ENCODE measurements at regions not wholly inside any gene's neighbourhood (a gene's known extent, or its start where the extent isn't known, plus 50 kb on each side); places are given as distances from the start of the nearest gene placed in this dataset.

GRCh38 chr2:20150110-20150706 is 74.7 kb downstream of the SDC1 start:
- H3K9me3 ChIP-seq (ENCODE audit: control insufficient read depth in 1 of 2, low read length in 2 of 2) = no peaks in the 10 kb centered on the region
- H3K4me1 ChIP-seq (ENCODE audit: control insufficient read depth in 1 of 2, insufficient read depth in 2 of 2, low read length in 2 of 2) = no peaks in the 10 kb centered on the region
- H3K27me3 ChIP-seq (ENCODE audit: low read depth, low read length) = no peaks in the 10 kb centered on the region
- H3K36me3 ChIP-seq (ENCODE audit: control insufficient read depth in 1 of 2, insufficient read depth in 2 of 2, low read length in 2 of 2) = peaks cover 0 to 5% of the 10 kb centered on the region in 2 donors
- H3K27ac ChIP-seq (ENCODE audit: low read length) = no peak overlapping the region
- H3K4me3 ChIP-seq (ENCODE audit: low read depth in 1 of 2, low read length in 2 of 2) = no peak overlapping the region

GRCh38 chr2:20149703-20150030 is 75.3 kb downstream of the SDC1 start:
- Histone ChIP-seq H3K27me3 (ENCODE audit: low read depth, low read length) (no peaks in the 10 kb centered on the region), H3K4me1 (ENCODE audit: control insufficient read depth in 1 of 2, insufficient read depth in 2 of 2, low read length in 2 of 2) (no peaks in the 10 kb centered on the region), H3K4me3 (ENCODE audit: low read depth in 1 of 2, low read length in 2 of 2) (no peak overlapping the region), H3K9me3 (ENCODE audit: control insufficient read depth in 1 of 2, low read length in 2 of 2) (no peaks in the 10 kb centered on the region), H3K36me3 (ENCODE audit: control insufficient read depth in 1 of 2, insufficient read depth in 2 of 2, low read length in 2 of 2) (peaks cover 0 to 5% of the 10 kb centered on the region in 2 donors), H3K27ac (ENCODE audit: low read length) (no peak overlapping the region)

- no peaks in the 10 kb centered on the region for H3K4me1 ChIP-seq (ENCODE audit: control insufficient read depth in 1 of 2, insufficient read depth in 2 of 2, low read length in 2 of 2)
- no peak overlapping the region for H3K27ac ChIP-seq (ENCODE audit: low read length)
- H3K4me3 ChIP-seq (ENCODE audit: low read depth in 1 of 2, low read length in 2 of 2) = no peak overlapping the region
- H3K36me3 ChIP-seq (ENCODE audit: control insufficient read depth in 1 of 2, insufficient read depth in 2 of 2, low read length in 2 of 2) = peaks cover 0 to 5% of the 10 kb centered on the region in 2 donors
- no peaks in the 10 kb centered on the region for H3K9me3 ChIP-seq (ENCODE audit: control insufficient read depth in 1 of 2, low read length in 2 of 2)
- no peaks in the 10 kb centered on the region for H3K27me3 ChIP-seq (ENCODE audit: low read depth, low read length)
Observed at GRCh38 chr2:20148923-20149702, 75.8 kb downstream of the SDC1 start.

- no peaks in the 10 kb centered on the region for H3K9me3 ChIP-seq (ENCODE audit: control insufficient read depth in 1 of 2, low read length in 2 of 2)
- H3K27ac ChIP-seq (ENCODE audit: low read length) = no peak overlapping the region
- H3K36me3 ChIP-seq (ENCODE audit: control insufficient read depth in 1 of 2, insufficient read depth in 2 of 2, low read length in 2 of 2) = peaks cover 0 to 5% of the 10 kb centered on the region in 2 donors
- no peaks in the 10 kb centered on the region for H3K27me3 ChIP-seq (ENCODE audit: low read depth, low read length)
- H3K4me3 ChIP-seq (ENCODE audit: low read depth in 1 of 2, low read length in 2 of 2) = no peak overlapping the region
- no peaks in the 10 kb centered on the region for H3K4me1 ChIP-seq (ENCODE audit: control insufficient read depth in 1 of 2, insufficient read depth in 2 of 2, low read length in 2 of 2)
Observed at GRCh38 chr2:20148426-20148922, 76.5 kb downstream of the SDC1 start.

GRCh38 chr2:20147351-20147750 is 77.6 kb downstream of the SDC1 start:
- Histone ChIP-seq H3K27ac (ENCODE audit: low read length) (no peak overlapping the region), H3K4me3 (ENCODE audit: low read depth in 1 of 2, low read length in 2 of 2) (no peak overlapping the region), H3K9me3 (ENCODE audit: control insufficient read depth in 1 of 2, low read length in 2 of 2) (no peaks in the 10 kb centered on the region), H3K4me1 (ENCODE audit: control insufficient read depth in 1 of 2, insufficient read depth in 2 of 2, low read length in 2 of 2) (no peaks in the 10 kb centered on the region), H3K36me3 (ENCODE audit: control insufficient read depth in 1 of 2, insufficient read depth in 2 of 2, low read length in 2 of 2) (peaks cover 0 to 5% of the 10 kb centered on the region in 2 donors), H3K27me3 (ENCODE audit: low read depth, low read length) (no peaks in the 10 kb centered on the region)

DNA sequence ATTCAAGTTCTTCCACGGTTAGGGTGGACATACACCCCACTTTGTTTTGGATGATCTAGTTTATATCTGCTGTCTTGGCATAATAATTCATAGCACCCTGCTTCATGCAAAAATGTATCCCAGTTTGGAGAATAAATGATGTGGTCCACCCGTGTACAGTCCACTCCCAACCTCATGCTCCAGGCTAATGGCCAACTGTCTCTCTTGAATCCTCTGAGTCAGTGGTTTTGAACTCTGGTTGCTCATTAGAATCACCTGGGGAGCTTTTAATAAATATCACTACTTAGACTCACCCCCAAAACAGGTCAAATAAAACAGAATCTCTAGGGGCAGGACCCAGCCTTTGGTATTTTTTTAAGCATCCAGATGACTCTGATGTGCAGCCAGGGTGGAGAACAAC is 78.5 kb downstream of the SDC1 start:
- no peaks in the 10 kb centered on the region for H3K9me3 ChIP-seq (ENCODE audit: control insufficient read depth in 1 of 2, low read length in 2 of 2)
- H3K27me3 ChIP-seq (ENCODE audit: low read depth, low read length) = no peaks in the 10 kb centered on the region
- no peak overlapping the region for H3K4me3 ChIP-seq (ENCODE audit: low read depth in 1 of 2, low read length in 2 of 2)
- no peaks in the 10 kb centered on the region for H3K4me1 ChIP-seq (ENCODE audit: control insufficient read depth in 1 of 2, insufficient read depth in 2 of 2, low read length in 2 of 2)
- H3K27ac ChIP-seq (ENCODE audit: low read length) = no peak overlapping the region
- H3K36me3 ChIP-seq (ENCODE audit: control insufficient read depth in 1 of 2, insufficient read depth in 2 of 2, low read length in 2 of 2) = peaks cover 0 to 5% of the 10 kb centered on the region in 2 donors

GRCh38 chr2:20145497-20146193 is 79.3 kb downstream of the SDC1 start:
- H3K9me3 ChIP-seq (ENCODE audit: control insufficient read depth in 1 of 2, low read length in 2 of 2) = no peaks in the 10 kb centered on the region
- H3K4me1 ChIP-seq (ENCODE audit: control insufficient read depth in 1 of 2, insufficient read depth in 2 of 2, low read length in 2 of 2) = no peaks in the 10 kb centered on the region
- no peak overlapping the region for H3K27ac ChIP-seq (ENCODE audit: low read length)
- peaks cover 0 to 5% of the 10 kb centered on the region in 2 donors for H3K36me3 ChIP-seq (ENCODE audit: control insufficient read depth in 1 of 2, insufficient read depth in 2 of 2, low read length in 2 of 2)
- H3K4me3 ChIP-seq (ENCODE audit: low read depth in 1 of 2, low read length in 2 of 2) = no peak overlapping the region
- H3K27me3 ChIP-seq (ENCODE audit: low read depth, low read length) = no peaks in the 10 kb centered on the region

GRCh38 chr2:20144861-20145260 is 80.1 kb downstream of the SDC1 start:
- H3K27me3 ChIP-seq (ENCODE audit: low read depth, low read length) = no peaks in the 10 kb centered on the region
- peaks cover 0 to 5% of the 10 kb centered on the region in 2 donors for H3K36me3 ChIP-seq (ENCODE audit: control insufficient read depth in 1 of 2, insufficient read depth in 2 of 2, low read length in 2 of 2)
- no peak overlapping the region for H3K4me3 ChIP-seq (ENCODE audit: low read depth in 1 of 2, low read length in 2 of 2)
- no peak overlapping the region for H3K27ac ChIP-seq (ENCODE audit: low read length)
- H3K4me1 ChIP-seq (ENCODE audit: control insufficient read depth in 1 of 2, insufficient read depth in 2 of 2, low read length in 2 of 2) = no peaks in the 10 kb centered on the region
- no peaks in the 10 kb centered on the region for H3K9me3 ChIP-seq (ENCODE audit: control insufficient read depth in 1 of 2, low read length in 2 of 2)

DNA sequence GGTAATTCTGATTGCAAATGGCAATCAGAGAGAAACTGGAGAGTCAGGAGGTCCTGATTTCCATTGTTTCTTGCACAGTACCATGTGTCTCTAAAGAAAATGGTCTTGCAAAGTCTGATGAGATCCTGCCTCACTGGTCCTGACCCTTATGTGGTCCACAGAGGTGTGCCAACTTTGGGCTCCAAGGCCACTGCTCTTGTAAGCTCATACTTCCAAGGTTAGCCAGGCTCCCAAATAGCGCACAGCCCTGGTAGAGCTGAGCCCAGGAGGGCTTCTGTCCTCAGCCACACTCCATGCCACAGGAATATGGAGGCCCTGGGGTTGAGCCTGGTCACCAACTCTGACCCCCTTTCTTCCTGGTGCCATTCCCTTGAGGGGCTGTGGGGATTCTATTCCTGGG is 80.7 kb downstream of the SDC1 start:
- H3K4me3 ChIP-seq (ENCODE audit: low read depth in 1 of 2, low read length in 2 of 2) = no peak overlapping the region
- H3K27me3 ChIP-seq (ENCODE audit: low read depth, low read length) = no peaks in the 10 kb centered on the region
- H3K4me1 ChIP-seq (ENCODE audit: control insufficient read depth in 1 of 2, insufficient read depth in 2 of 2, low read length in 2 of 2) = no peaks in the 10 kb centered on the region
- H3K36me3 ChIP-seq (ENCODE audit: control insufficient read depth in 1 of 2, insufficient read depth in 2 of 2, low read length in 2 of 2) = peaks cover 0 to 5% of the 10 kb centered on the region in 2 donors
- no peaks in the 10 kb centered on the region for H3K9me3 ChIP-seq (ENCODE audit: control insufficient read depth in 1 of 2, low read length in 2 of 2)
- no peak overlapping the region for H3K27ac ChIP-seq (ENCODE audit: low read length)

GRCh38 chr2:20143263-20143662 is 81.7 kb downstream of the SDC1 start:
- Histone ChIP-seq H3K4me3 (ENCODE audit: low read depth in 1 of 2, low read length in 2 of 2) (no peak overlapping the region), H3K36me3 (ENCODE audit: control insufficient read depth in 1 of 2, insufficient read depth in 2 of 2, low read length in 2 of 2) (no peaks in the 10 kb centered on the region), H3K27ac (ENCODE audit: low read length) (no peak overlapping the region), H3K9me3 (ENCODE audit: control insufficient read depth in 1 of 2, low read length in 2 of 2) (no peaks in the 10 kb centered on the region), H3K4me1 (ENCODE audit: control insufficient read depth in 1 of 2, insufficient read depth in 2 of 2, low read length in 2 of 2) (no peaks in the 10 kb centered on the region), H3K27me3 (ENCODE audit: low read depth, low read length) (no peaks in the 10 kb centered on the region)

DNA sequence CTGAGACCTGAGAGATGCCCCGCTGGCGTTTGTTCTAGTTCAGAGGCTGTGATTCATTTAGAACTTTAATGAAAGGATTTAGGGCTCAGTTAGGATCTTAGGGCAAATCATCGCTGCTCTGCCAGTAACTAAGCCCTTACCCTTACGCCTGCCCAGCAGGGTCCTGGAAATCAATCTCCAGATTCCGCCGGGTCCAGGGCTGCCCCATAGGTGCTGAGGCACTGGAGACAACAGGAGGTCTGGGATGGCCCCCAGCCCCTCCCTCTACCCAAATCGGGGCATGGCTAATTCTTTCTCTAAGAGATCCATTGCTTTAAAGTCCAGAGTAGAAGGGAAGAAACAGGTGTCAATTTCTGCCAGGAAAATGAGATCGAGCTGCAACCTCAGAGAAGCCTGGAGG is 83.1 kb downstream of the SDC1 start:
- H3K27me3 ChIP-seq (ENCODE audit: low read depth, low read length) = no peaks in the 10 kb centered on the region
- H3K4me3 ChIP-seq (ENCODE audit: low read depth in 1 of 2, low read length in 2 of 2) = no peak overlapping the region
- no peaks in the 10 kb centered on the region for H3K9me3 ChIP-seq (ENCODE audit: control insufficient read depth in 1 of 2, low read length in 2 of 2)
- no peaks in the 10 kb centered on the region for H3K4me1 ChIP-seq (ENCODE audit: control insufficient read depth in 1 of 2, insufficient read depth in 2 of 2, low read length in 2 of 2)
- no peak overlapping the region for H3K27ac ChIP-seq (ENCODE audit: low read length)
- H3K36me3 ChIP-seq (ENCODE audit: control insufficient read depth in 1 of 2, insufficient read depth in 2 of 2, low read length in 2 of 2) = no peaks in the 10 kb centered on the region
